ENCODE measurements at regions not wholly inside any gene's neighbourhood (a gene's known extent, or its start where the extent isn't known, plus 50 kb on each side); places are given as distances from the start of the nearest gene placed in this dataset.

DNA sequence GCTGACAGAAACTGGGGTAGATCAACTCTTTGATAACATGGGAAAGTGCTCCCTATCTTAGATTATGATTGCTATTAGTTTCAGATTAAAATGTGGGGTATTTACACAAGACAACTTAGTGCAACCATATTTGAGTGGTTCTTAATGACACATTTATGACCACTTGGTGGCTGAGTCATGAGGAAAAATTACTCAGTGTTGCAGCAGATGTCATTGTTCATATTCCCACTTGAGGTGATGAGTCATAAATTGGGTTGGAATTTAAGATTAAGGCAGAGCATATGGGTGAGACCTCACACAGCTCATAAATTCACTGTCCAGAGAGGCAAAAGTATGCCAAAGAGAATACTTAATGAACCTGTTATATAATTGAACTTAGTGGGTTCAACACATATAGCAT is 408.3 kb downstream of the DMRT2 start:
- TF ChIP-seq, protein P1, sequence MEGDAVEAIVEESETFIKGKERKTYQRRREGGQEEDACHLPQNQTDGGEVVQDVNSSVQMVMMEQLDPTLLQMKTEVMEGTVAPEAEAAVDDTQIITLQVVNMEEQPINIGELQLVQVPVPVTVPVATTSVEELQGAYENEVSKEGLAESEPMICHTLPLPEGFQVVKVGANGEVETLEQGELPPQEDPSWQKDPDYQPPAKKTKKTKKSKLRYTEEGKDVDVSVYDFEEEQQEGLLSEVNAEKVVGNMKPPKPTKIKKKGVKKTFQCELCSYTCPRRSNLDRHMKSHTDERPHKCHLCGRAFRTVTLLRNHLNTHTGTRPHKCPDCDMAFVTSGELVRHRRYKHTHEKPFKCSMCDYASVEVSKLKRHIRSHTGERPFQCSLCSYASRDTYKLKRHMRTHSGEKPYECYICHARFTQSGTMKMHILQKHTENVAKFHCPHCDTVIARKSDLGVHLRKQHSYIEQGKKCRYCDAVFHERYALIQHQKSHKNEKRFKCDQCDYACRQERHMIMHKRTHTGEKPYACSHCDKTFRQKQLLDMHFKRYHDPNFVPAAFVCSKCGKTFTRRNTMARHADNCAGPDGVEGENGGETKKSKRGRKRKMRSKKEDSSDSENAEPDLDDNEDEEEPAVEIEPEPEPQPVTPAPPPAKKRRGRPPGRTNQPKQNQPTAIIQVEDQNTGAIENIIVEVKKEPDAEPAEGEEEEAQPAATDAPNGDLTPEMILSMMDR (conservative IDR thresholded peaks at IDR 0.05; ENCODE audit: low read length) = no peak
- no peak for TF ChIP-seq EZH2phosphoT487 (IDR thresholded peaks at IDR 0.05; ENCODE audit: borderline replicate concordance, low read depth, low read length)

All from OCI-LY7 (cell line).